Duodenal mucosa (tissue), 2 donors: ENCODE measurements at regions not wholly inside any gene's neighbourhood (a gene's known extent, or its start where the extent isn't known, plus 50 kb on each side); places are given as distances from the start of the nearest gene placed in this dataset.
"Not testable (repeated sequence)": the region's sequence is repeated elsewhere in the genome, so short reads cannot be mapped to it uniquely, and the experiment has no call there.

ENCODE experiments used
- H3K27ac ChIP-seq: one replicate; pipeline ENCODE4 v1.7.0; 2013; ENCODE audit warnings: low read depth, low read length
- H3K27me3 ChIP-seq, 2 donors: one replicate each; pipeline ENCODE4 v1.7.0; 2013; ENCODE audit warnings: low read length in 2 of 2, control low read depth in 1 of 2; ENCODE audit not compliant: insufficient read depth in 2 of 2, control insufficient read depth in 1 of 2
- H3K36me3 ChIP-seq, 2 donors: one replicate each; pipeline ENCODE4 v1.7.0; 2013; ENCODE audit warnings: low read length in 2 of 2, control low read depth in 1 of 2; ENCODE audit not compliant: insufficient read depth in 2 of 2, control insufficient read depth in 1 of 2
- H3K4me1 ChIP-seq, 2 donors: one replicate each; pipeline ENCODE4 v1.7.0; 2013; ENCODE audit warnings: low read length in 2 of 2, control low read depth in 1 of 2; ENCODE audit not compliant: insufficient read depth in 2 of 2, control insufficient read depth in 1 of 2
- H3K4me3 ChIP-seq, 2 donors: one replicate each; pipeline ENCODE4 v1.7.0; 2013; ENCODE audit warnings: low read length in 2 of 2, low read depth in 1 of 2
- H3K9ac ChIP-seq, 2 donors: one replicate each; pipeline ENCODE4 v1.7.0; 2013; ENCODE audit warnings: low read length in 2 of 2, low read depth in 1 of 2
- H3K9me3 ChIP-seq, 2 donors: one replicate each; pipeline ENCODE4 v1.7.0; 2013; ENCODE audit warnings: low read length in 2 of 2, control low read depth in 1 of 2; ENCODE audit not compliant: control insufficient read depth in 1 of 2

- no peaks in the 10 kb centered on the region for H3K9me3 ChIP-seq
- H3K27ac ChIP-seq = no peak overlapping the region
- H3K4me1 ChIP-seq = no peaks in the 10 kb centered on the region
- H3K27me3 ChIP-seq = no peaks in the 10 kb centered on the region
- no peaks in the 10 kb centered on the region for H3K36me3 ChIP-seq
- H3K4me3 ChIP-seq = no peak overlapping the region
- no peak overlapping the region for H3K9ac ChIP-seq
These were observed 247.6 kb upstream of the PROK2 start for GRCh38 chr3:72032441-72033135.

GRCh38 chr3:72031581-72031980, 246.6 kb upstream of the PROK2 start:
- Histone ChIP-seq H3K27ac (no peak overlapping the region), H3K36me3 (no peaks in the 10 kb centered on the region), H3K9ac (no peak overlapping the region), H3K4me3 (no peak overlapping the region), H3K27me3 (no peaks in the 10 kb centered on the region), H3K4me1 (no peaks in the 10 kb centered on the region), H3K9me3 (no peaks in the 10 kb centered on the region)

GRCh38 chr3:72030296-72030695, 245.3 kb upstream of the PROK2 start:
- H3K27me3 ChIP-seq, H3K27ac ChIP-seq, H3K36me3 ChIP-seq, H3K4me3 ChIP-seq, H3K4me1 ChIP-seq, H3K9ac ChIP-seq, H3K9me3 ChIP-seq: not testable (repeated sequence)

- not testable (repeated sequence) for H3K9me3 ChIP-seq, H3K27me3 ChIP-seq, H3K4me1 ChIP-seq, H3K9ac ChIP-seq, H3K36me3 ChIP-seq, H3K27ac ChIP-seq, H3K4me3 ChIP-seq
These were observed 243.8 kb upstream of the PROK2 start for GRCh38 chr3:72028726-72029125.

- not testable (repeated sequence) for H3K27me3 ChIP-seq, H3K4me1 ChIP-seq, H3K27ac ChIP-seq
These were observed 243.4 kb upstream of the PROK2 start for GRCh38 chr3:72028307-72028706.

GRCh38 chr3:72027728-72028127, 242.8 kb upstream of the PROK2 start:
- H3K4me3 ChIP-seq, H3K9ac ChIP-seq, H3K27ac ChIP-seq, H3K4me1 ChIP-seq, H3K27me3 ChIP-seq, H3K36me3 ChIP-seq, H3K9me3 ChIP-seq: not testable (repeated sequence)

More at GRCh38 chr3:72028307-72028706, 243.4 kb upstream of the PROK2 start:
- not testable (repeated sequence) for H3K36me3 ChIP-seq, H3K9ac ChIP-seq, H3K4me3 ChIP-seq, H3K9me3 ChIP-seq

- no peak overlapping the region for H3K27ac ChIP-seq
- H3K4me1 ChIP-seq = peaks cover 0 to 10% of the 10 kb centered on the region in 2 donors
- H3K9ac ChIP-seq = no peak overlapping the region
- H3K36me3 ChIP-seq = no peaks in the 10 kb centered on the region
- H3K9me3 ChIP-seq = no peaks in the 10 kb centered on the region
- H3K27me3 ChIP-seq = no peaks in the 10 kb centered on the region
- H3K4me3 ChIP-seq = no peak overlapping the region
These were observed 237.1 kb upstream of the PROK2 start for GRCh38 chr3:72022027-72022426.

- H3K9me3 ChIP-seq = no peaks in the 10 kb centered on the region
- no peaks in the 10 kb centered on the region for H3K27me3 ChIP-seq
- H3K4me1 ChIP-seq = peaks cover 3 to 13% of the 10 kb centered on the region in 2 donors
- no peak overlapping the region for H3K27ac ChIP-seq
- no peak overlapping the region for H3K4me3 ChIP-seq
- no peaks in the 10 kb centered on the region for H3K36me3 ChIP-seq
- no peak overlapping the region for H3K9ac ChIP-seq
These were observed 236.6 kb upstream of the PROK2 start for GRCh38 chr3:72021531-72021930.

GRCh38 chr3:72018343-72018984, 233.5 kb upstream of the PROK2 start:
- Histone ChIP-seq H3K4me1 (peaks cover 27 to 32% of the 10 kb centered on the region in 2 donors), H3K27ac (no peak overlapping the region), H3K9ac (no peak overlapping the region), H3K27me3 (no peaks in the 10 kb centered on the region), H3K36me3 (no peaks in the 10 kb centered on the region), H3K4me3 (no peak overlapping the region), H3K9me3 (no peaks in the 10 kb centered on the region)

GRCh38 chr3:72017935-72018334, 233.0 kb upstream of the PROK2 start:
- no peak overlapping the region for H3K4me3 ChIP-seq
- H3K9ac ChIP-seq = no peak overlapping the region

More at GRCh38 chr3:72017935-72018334, 233.0 kb upstream of the PROK2 start:
- H3K9me3 ChIP-seq = no peaks in the 10 kb centered on the region
- no peak overlapping the region for H3K27ac ChIP-seq
- H3K4me1 ChIP-seq = peaks cover 27 to 32% of the 10 kb centered on the region in 2 donors
- no peaks in the 10 kb centered on the region for H3K27me3 ChIP-seq
- no peaks in the 10 kb centered on the region for H3K36me3 ChIP-seq
